ENCODE measurements at regions not wholly inside any gene's neighbourhood (a gene's known extent, or its start where the extent isn't known, plus 50 kb on each side); places are given as distances from the start of the nearest gene placed in this dataset.

DNA sequence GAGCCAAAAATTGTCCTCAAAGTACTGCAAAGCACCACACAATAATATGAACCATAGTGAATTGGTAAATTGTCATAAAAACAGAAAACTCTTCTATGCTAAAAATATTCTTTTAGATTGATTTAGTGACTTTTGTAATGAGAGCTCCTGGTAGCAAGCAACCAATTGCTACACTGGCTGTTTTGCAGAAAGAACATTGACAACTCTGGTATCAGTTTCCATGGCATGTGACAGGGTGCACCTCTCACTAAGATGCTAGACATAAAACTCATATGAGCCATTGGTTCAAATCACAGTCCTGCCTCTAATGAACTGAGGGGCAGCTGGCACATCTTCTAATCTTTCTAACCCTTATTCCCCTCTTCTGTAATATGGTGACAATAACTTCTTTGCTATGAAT lies 212.2 kb downstream of the HS3ST1 start (continued):
- no peak for TF ChIP-seq CBX5 (IDR thresholded peaks at IDR 0.05; ENCODE audit: low read depth, low read length)
- no peak for TF ChIP-seq BRCA1 (IDR thresholded peaks at IDR 0.05; ENCODE audit: low read depth, low read length)
- no peak for TF ChIP-seq EZH2 (IDR thresholded peaks at IDR 0.05; ENCODE audit: low read depth, low read length, severe bottlenecking)
- TF ChIP-seq RFX5 (IDR thresholded peaks at IDR 0.05; ENCODE audit: borderline replicate concordance, low read depth, low read length) = no peak
- no peak for TF ChIP-seq BCL11A (IDR thresholded peaks at IDR 0.05; ENCODE audit: low read depth in 2 of 2, low read length in 2 of 2)
- no peak for TF ChIP-seq RAD21 (IDR thresholded peaks at IDR 0.05 in 1 of 2, conservative IDR thresholded peaks at IDR 0.05 in 1 of 2; ENCODE audit: low read depth in 2 of 2, low read length in 2 of 2)
- TF ChIP-seq TCF12 (IDR thresholded peaks at IDR 0.05; ENCODE audit: low read depth, low read length) = no peak
- no peak for TF ChIP-seq CHD2 (IDR thresholded peaks at IDR 0.05; ENCODE audit: low read length)
- TF ChIP-seq, protein P1, sequence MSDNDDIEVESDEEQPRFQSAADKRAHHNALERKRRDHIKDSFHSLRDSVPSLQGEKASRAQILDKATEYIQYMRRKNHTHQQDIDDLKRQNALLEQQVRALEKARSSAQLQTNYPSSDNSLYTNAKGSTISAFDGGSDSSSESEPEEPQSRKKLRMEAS (IDR thresholded peaks at IDR 0.05) = no peak
- TF ChIP-seq CBX8 (IDR thresholded peaks at IDR 0.05; ENCODE audit: borderline replicate concordance, low read depth, low read length) = no peak
- no peak for TF ChIP-seq GTF2F1 (IDR thresholded peaks at IDR 0.05; ENCODE audit: borderline replicate concordance, low read depth, low read length)
- TF ChIP-seq POLR2A (IDR thresholded peaks at IDR 0.05; ENCODE audit: control extremely low read depth in 1 of 2, low read depth in 2 of 2, low read length in 2 of 2) = no peak
- TF ChIP-seq SIX5 (IDR thresholded peaks at IDR 0.05; ENCODE audit: low read depth, low read length) = no peak
- no peak for TF ChIP-seq JUN (IDR thresholded peaks at IDR 0.05; ENCODE audit: low read depth, low read length)
- TF ChIP-seq, protein P2, sequence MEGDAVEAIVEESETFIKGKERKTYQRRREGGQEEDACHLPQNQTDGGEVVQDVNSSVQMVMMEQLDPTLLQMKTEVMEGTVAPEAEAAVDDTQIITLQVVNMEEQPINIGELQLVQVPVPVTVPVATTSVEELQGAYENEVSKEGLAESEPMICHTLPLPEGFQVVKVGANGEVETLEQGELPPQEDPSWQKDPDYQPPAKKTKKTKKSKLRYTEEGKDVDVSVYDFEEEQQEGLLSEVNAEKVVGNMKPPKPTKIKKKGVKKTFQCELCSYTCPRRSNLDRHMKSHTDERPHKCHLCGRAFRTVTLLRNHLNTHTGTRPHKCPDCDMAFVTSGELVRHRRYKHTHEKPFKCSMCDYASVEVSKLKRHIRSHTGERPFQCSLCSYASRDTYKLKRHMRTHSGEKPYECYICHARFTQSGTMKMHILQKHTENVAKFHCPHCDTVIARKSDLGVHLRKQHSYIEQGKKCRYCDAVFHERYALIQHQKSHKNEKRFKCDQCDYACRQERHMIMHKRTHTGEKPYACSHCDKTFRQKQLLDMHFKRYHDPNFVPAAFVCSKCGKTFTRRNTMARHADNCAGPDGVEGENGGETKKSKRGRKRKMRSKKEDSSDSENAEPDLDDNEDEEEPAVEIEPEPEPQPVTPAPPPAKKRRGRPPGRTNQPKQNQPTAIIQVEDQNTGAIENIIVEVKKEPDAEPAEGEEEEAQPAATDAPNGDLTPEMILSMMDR (IDR thresholded peaks at IDR 0.05; ENCODE audit: control extremely low read depth in 1 of 3, insufficient read depth in 1 of 3, low read depth in 1 of 3, low read length in 3 of 3) = no peak
- no peak for TF ChIP-seq HDAC6 (IDR thresholded peaks at IDR 0.05; ENCODE audit: low read depth, low read length)
- TF ChIP-seq CHD1 (IDR thresholded peaks at IDR 0.05; ENCODE audit: low read depth, low read length) = no peak

Measured in H1 (cell line).